Stomach (tissue), 4 donors: ENCODE measurements at regions not wholly inside any gene's neighbourhood (a gene's known extent, or its start where the extent isn't known, plus 50 kb on each side); places are given as distances from the start of the nearest gene placed in this dataset.
"Not testable (repeated sequence)": the region's sequence is repeated elsewhere in the genome, so short reads cannot be mapped to it uniquely, and the experiment has no call there.

Experiments
- CTCF ChIP-seq, 7 experiments: fragments of 450-650 bp in 4 of 7; fragments of 200-600 bp in 3 of 7; sonication (generic) in 3 of 7; IDR thresholded peaks; one replicate each; pipeline ENCODE4 v1.5.1; 2016 to 2019; ENCODE audit warnings: antibody characterized with exemption in 7 of 7, control low read depth in 2 of 7, mild to moderate bottlenecking in 1 of 7
- EP300 ChIP-seq: sonication (generic); formaldehyde crosslinking; IDR thresholded peaks from one replicate; pipeline ENCODE4 v1.6.1; 2017; ENCODE audit warnings: antibody characterized with exemption
- POLR2A ChIP-seq, 4 donors: fragments of 450-650 bp; IDR thresholded peaks; one replicate each; pipeline ENCODE4 v1.6.1; 2016; ENCODE audit warnings: antibody characterized with exemption in 4 of 4, control low read depth in 2 of 4, mild to moderate bottlenecking in 1 of 4, moderate library complexity in 1 of 4
- POLR2AphosphoS5 ChIP-seq, 3 donors: sonication (generic); formaldehyde crosslinking; IDR thresholded peaks; one replicate each; pipeline ENCODE4 v1.6.1; 2016; ENCODE audit warnings: antibody characterized with exemption in 3 of 3

GRCh38 chr4:8983921-8984320 is 112.3 kb upstream of the HMX1 start:
- TF ChIP-seq POLR2A (IDR thresholded peaks at IDR 0.05); CTCF (IDR thresholded peaks at IDR 0.05); EP300; POLR2AphosphoS5 (IDR thresholded peaks at IDR 0.05): not testable (repeated sequence)
